DMS53 (cell line): ENCODE measurements at regions not wholly inside any gene's neighbourhood (a gene's known extent, or its start where the extent isn't known, plus 50 kb on each side); places are given as distances from the start of the nearest gene placed in this dataset.

Experiments
- DNase-seq: peaks from one replicate; lab custom pipeline; 2025; lab: John Stamatoyannopoulos, UW

DNA sequence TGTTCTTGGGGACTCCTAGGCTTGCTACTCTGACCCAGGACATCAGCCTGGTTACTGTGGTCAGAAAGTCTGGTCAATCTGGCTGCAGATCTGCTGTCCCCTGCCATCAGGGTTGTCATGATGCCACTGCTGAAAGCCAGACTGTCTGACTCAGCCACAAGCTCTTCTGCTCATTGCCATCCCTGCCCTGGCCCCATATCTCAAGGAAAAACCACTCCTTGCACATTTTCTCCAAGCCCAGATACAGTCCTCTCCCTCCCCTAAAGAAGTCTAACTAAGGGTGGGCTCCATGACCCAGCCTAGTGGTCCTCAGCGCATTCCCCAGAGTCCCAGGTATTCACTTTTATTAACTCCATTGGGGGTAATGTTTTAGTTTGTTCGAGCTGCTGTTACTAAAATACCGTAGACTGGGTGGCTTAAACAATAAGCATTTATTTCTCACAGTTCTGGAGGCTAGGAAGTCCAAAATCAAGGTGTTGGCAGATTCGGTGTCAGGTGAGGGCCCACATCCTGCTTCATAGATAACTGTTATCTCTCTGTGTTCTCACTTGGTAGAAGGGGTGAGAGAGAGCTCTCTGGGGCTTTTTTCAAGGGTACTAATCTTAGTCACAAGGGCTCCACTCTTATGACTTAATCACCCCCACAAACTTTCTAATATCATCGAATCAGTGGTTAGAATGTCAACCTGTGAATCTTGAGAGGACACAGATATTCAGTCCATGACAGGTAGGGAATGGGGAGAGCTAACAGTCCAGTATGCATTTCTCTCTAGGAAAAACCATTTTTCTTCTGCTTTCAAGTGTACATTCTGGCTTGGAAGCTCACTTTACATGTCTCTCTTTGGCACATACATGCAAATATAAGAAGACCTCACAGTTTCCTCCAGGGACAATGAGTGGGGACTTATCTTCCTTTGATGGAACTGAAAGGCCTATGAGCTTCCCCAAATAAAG lies 94.8 kb upstream of the CXCR4 start:
- no peak for DNase-seq

DNA sequence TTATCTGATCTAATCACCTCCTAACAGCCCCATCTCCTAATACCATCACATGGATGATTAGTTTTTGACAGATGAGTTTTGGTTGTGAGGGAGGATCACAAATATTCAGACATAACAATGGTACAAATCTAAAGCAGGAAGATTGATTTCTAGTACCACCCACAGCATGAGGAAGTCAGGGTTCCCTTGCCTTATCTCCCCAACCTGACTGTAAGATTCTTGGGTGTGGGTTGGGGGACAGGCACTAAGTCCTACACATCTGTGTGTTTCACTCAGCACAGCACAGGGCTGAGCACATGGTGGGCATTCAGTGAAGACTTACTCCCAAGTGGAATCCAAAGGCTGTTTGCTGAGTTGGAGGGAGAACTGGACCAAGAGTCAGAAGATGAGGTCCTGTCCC lies 93.8 kb upstream of the CXCR4 start:
- no peak for DNase-seq

DNA sequence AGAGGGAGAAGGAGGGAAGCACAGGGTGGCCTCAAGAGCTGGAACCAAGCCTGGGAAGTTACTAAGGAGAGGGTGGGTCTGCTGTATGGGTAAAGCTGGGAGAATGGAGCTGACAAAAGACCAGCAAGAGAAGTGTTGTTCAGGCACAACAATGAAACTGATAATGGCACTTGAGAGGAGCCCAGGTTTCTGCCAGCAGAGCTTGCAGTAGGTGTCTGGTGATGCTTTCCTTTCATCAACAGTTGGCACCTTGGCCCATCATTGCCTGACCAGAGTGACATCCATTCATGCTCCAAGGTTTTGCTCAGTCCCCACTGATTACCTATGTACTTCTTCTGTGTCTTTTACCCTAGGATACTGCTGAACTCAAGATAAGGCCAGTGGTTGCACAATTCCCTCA lies 92.9 kb upstream of the CXCR4 start:
- DNase-seq, result no peak

DNA sequence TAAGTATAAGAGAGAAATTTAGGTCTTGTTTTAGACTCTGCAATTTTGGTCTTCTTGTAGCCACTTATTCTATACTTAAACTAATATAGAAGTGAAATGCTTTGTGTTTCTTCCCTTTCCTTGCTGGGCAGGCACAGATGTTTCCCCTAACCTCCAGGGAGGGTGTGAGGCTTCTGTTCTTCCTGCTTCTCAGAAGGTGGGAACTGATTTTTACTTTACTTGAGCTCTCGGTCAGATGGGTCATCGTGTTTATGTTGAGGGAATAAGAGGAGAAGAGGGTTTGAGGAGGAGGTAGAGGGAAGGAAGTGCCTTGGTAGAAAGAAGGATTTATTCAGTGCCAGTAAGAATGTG lies 92.5 kb upstream of the CXCR4 start:
- no peak for DNase-seq

DNA sequence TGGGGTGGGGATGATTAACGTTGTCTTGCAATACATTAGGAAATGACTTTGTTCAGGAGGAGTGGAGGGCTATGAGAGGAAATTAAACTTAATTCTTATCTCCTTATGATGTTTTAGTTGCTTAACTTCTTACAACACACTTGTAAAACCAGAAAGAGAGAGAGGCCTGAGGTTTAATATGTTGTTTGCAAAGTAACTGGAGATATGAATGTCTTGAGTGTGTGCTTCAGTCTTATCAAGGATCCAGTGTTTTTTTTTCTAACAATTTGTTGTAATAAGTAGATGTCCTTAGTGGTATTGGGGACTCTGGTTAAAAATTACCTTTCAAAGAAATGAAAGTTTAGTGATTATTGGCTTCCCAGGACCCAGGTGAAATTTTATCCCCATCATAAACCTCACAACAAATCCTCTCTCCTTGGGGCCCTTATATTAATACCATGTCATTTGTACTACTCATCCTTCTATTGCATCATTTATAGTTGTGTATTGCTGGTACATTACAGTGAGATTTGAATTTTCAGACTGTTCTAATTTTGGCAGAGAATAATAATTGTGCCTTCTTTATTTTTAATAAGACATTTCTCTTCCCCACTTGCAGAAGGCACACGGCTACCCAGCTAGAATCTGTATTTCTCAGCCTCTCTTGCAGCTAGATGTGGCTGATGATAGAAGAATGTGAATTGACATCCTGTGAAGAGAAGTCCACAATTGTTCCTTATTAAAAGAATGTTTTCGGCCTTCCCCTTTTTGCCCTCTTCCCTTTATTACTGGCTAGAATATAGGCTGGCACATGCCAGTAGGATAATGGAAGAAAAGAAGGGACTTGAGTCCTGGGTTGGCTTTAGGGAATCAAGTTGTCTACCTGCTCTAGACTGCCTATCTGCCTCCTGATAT lies 91.9 kb upstream of the CXCR4 start:
- DNase-seq, result no peak

DNA sequence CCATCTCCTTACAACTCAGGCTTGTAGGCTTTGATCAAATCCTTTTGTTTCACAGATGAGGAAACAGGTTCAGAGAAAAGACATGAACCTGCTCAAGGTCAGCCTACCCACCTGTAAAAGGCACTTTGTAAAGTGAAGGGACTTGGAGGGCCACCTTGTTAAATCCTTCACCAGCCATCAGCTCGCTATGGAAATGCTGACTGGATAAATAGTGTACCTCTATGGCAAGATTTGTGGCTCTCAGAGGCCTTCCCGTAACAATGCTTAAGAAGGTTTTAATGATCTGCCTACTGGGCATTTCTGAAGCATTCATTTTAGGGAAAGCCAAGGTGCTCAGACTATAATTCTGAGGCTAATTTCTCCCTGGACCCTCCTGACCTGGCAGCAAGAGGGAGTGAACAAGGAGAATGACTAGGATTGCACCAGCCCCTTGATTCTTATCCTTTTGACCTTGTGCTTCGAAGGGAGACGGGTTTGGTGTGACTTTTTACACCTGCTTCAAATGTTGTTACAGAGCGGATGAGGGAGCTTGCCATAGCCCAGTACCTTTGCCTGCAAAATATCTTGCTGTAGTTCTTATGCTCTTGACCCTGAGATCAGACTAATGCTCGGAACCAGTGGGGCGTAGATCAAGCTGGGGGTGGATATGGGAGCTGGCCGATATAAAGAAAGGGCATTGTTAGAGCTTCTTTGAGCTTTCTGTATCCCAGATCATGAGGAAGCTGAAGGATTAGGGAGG lies 90.9 kb upstream of the CXCR4 start:
- DNase-seq, result no peak

DNA sequence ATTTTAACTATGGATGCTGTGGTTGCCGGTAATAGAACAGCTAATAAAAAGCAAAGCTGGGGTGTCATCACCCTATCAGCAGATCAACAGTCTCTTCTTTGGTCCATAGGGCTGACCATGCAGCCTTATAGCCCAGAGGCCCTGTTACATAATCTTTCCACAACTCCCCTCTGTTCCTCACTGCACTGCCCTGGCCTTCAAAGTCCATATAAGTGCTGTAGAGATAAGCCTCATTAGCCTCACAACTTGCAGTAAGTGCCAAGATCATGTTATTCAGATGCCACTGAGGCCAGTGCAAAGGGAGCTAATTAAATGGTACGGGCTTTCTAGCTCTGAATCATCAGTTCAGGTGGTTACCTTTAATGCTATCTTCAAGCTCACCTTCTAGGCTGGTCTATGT lies 89.7 kb upstream of the CXCR4 start:
- DNase-seq, result no peak

DNA sequence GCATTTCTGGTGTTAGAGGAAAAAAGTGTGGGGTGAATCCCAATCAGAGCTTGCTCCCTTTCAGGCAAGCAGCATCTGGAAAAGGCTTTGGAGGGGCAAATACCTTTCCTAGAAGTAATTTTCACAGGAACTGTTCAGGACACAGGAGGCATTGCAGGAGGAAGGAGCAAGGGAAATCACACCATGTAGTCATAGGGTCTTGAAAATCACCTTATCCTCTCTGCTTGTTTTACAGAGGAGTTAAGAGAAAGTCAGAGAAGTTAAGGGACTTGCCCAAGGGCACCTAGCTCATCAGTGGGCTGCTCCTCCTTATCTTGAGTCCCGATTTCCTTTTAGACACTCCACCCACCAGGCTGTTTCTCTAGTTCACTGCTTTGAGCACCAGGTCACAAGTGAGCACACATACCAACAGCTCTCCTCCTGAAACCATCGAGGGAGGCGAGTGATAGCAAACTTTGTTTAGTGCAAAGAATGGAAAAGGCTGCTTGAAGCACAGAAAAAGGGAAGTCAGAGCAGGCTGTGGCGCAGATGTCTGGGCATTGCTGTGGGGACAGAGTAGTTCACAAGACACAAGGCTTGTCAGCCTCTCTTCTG lies 89.2 kb upstream of the CXCR4 start:
- DNase-seq, result no peak

DNA sequence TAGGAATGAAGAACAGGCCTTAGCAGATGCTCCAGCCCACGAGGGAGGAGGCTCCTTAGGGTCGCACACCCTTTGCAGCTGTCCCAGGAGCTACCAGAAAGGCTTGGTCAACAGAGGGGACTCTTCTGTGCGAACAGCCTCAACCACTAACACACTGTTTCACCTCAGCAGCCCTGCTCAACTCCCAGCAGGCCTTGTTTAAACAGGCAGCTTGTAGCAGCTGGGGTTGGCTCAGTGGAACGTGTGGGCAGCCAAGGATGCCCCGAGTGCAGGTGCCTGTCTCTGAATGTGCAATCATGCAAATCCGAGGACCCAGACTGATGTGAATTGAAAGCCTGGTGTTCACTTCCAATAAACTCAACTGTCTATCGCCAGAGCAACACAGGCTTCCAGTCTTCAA lies 88.7 kb upstream of the CXCR4 start:
- peak; percentile 47 for DNase-seq

DNA sequence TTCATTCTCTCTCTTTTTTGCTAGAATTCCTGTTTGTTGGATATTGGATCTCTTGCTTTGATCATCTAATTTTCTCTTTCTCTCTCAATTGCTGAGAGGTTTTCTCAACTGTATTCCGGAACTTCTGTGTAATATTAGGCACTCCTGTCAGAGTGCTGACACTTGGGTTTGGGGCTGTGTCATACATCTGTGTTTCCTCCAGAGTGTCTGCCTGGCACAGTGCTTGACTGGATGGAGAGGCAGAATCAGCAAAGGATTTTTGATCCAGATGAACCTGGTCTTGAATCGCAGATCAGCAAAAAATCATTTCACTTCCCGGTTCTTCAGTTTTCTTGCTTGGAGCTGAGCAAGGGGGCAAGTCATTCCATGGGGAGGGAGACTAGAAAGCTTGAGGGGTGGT lies 87.7 kb upstream of the CXCR4 start:
- no peak for DNase-seq

DNA sequence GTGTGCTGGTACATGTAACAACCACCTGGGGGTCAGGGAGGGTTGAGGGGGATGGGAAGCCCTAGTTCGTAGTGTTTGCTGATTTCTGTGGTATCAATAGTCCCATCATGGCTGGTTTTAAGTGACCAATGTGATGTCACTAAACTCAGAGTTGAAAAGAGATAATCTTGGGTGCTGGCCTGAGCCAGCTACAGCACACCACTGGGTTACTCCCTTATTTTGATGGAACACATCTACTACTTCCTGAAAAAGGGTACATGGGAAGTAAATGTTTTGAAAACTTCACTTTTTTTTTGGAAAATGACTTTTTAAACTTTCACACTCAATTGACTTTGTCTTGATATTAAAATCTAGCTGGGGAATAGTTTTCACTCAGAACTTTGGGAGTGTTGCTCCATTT lies 87.0 kb upstream of the CXCR4 start:
- no peak for DNase-seq

DNA sequence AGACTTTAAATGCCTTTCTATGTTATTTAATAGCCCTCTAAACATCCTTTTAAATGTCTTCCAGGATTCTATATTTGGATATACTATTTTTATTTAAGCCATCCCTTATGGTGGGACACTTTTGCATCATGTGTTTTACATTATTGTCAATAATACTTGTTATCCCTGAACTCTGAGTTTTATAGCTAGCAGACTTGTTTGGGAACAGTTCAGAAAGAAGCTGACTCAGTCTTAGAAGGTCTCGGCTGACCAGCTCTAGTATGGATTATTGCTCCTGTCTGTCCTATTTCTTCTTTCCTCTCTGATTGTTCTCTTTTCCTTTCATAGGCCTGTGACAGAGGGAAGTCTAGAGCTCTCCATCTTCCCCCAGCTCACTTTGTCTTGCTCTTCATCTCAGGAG lies 77.3 kb upstream of the CXCR4 start:
- no peak for DNase-seq

DNA sequence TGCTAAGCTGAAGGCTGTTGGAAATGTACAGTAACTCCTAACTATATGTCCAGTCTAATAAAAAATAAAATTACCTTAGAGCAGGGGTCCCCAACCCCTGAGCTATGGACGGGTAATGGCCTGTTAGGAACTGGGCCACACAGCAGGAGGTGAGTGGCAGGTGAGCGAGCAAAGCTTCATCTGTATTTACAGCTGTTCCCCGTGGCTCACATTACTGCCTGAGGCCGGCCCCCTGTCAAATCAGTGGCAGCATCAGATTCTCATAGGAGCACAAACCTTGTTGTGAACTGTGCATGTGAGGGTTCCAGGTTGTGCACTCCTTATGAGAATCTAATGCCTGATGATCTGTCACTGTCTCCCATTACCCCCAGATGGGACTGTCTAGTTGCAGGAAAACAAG lies 73.1 kb upstream of the CXCR4 start:
- no peak for DNase-seq

DNA sequence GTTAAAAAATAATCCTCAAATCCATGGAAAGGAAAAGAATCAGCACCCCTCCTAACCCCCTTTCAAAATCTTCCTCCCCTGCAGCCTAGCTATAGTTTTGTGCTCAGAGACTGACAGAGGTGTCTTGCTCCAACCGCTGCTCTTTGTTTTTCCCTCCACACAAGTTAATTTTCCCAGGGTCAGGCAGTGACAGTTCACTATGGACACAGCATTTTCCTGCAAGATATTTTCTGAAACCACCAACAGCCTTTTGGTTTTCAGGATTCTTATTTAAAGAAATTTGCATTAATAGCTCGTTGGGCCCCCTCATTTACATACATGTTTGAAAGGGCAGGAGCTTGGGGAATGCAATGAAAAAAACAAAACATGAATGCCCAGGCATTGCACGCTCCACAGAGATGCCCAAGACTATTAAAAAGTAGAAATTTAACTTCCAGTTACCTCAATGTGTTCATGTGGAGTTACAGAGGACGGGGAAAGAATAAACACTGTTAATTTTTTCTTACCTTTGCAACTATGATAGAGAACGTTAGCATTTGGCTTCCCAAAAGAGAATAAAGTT lies 71.4 kb upstream of the CXCR4 start:
- no peak for DNase-seq

DNA sequence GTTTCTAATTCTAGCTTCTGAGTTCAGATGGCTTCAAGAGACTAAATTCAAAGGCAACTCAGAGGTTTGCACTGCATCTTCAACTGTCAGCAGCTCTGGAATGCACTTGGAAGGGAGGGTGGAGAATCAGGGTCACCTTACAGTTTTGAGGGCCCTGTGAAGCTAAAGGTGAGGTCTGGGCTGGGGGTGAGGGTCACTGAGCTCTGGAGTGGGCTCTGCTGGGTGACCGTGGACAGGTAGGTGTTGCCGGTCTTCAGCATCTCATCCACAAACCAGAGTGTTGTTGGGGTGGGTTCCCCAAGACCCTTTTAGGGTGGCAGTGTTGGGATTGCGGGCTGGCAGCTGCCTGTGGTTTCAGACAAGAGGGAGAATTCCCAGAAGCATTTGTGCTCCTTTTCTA lies 70.1 kb upstream of the CXCR4 start:
- no peak for DNase-seq

DNA sequence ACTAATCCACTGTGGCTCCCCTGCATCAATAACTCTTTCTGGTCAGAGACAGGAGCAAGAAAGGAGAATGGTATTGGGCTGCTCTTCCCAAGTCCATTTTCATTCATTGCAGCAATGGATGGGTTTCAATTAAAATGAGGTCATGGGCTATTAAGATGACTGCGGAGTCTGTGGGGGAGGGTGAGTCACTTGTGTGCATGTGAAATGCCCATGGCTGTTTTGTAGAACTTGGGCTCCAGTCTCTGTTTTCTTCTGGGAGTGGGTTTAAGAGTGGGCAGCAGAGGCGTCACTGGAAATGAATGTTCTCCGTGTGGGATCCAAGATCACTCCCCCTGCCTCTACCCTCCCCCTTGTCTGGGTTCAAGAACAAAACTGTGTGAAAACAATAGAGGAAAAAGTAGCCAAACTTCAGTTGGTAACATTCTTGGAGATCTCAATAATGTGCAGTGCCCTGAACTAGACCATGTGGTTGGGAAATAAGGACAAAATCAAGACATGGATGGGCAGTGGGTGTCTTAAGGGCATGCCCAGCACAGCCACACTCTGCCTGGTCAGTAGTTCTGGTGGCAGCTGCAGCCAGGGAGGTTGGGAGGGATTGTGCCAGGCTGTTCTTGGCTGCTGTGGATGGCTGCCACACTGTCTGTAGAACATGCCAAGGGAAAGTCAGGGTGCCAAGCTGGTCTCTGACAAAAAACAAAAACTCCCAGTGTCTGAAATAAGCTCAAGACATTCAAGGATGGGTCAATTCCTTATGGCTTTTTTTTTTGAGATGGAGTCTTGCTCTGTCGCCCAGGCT lies 68.2 kb upstream of the CXCR4 start:
- no peak for DNase-seq

DNA sequence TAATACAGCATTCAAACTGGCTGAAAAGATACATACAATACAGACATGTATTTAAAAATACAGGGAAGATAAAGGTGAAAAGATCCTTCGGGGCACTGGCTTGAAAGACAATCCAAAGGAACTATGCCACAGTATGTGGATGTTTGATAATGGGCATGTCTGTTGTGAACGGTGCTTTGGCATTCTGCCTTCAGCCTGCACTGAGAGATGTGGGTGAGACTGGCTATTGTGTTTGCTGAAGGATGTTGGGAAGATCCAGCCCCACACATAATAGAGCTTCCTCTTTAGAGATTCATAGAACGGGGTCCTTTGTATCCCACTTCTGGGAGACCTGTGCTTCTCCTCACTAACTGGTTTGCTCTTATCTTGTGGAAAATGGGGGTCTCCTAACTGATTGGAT lies 65.1 kb upstream of the CXCR4 start:
- DNase-seq, result no peak

DNA sequence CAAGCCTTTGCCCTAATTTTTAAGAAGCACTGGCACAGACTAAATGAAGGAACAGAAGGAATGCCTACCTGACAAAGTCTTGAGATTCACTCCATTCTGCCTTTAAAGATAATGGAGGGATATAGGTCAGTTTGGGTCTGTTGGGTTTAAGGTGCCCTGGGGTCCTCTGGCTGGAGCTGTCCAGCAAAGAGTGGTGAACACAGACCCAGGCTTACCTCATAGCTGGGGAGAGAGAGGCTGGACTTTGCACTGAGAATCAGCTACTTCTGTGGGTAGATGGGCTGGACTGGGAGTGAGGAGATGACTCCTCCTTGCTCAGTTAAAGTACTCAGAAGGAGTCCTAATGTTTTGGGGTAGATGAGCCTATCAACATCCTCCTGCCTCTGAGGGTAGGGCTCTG lies 64.4 kb upstream of the CXCR4 start:
- DNase-seq, result no peak

DNA sequence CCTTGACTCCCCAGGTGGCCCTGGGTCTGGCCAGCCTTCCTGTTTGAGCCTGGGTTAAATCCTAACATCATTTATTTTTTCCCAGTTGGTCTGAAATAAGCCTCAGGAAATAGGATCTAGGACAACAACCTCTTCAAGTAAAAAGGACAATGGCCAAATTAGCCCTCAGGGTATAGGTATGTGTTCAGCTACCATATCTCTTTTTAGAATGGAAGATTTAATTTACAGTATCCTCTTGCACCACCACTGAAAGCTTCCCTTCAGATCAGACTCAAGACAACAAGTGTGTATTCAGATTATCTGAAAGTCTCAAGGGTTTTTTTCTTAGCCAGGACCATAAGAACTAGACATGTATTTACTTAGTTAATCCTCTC lies 61.6 kb upstream of the CXCR4 start:
- DNase-seq, result no peak

DNA sequence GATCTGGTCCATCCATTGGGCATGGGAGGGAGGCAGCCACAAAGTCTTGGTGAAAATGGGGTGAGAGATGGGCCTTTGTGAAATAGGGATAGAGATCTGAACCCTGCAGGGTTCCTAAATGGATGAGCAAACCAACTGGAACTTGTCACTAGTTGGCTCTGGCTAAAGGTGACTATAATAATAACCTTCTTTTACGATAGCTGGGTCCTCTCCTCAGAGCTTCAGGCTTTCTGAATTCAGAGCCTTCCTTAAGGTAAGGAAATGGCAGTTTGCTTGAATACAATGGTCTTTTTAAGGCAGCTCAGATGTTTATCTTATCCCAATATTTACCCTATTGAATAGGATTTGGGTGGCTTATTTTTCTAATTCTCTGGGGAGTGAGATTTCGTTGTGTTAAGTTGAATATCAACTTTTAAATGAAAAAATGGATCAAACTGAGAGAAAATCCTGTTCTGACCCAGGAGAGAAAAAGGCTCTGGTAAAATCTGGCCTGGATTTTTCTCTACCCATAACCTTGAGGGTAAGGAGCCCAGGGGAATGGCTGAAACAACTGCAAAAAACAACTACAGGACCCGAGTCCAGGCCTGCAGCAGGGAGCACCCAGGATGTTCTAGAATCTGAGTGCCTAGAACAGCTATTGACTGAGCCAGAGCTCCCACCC lies 61.1 kb upstream of the CXCR4 start:
- no peak for DNase-seq

DNA sequence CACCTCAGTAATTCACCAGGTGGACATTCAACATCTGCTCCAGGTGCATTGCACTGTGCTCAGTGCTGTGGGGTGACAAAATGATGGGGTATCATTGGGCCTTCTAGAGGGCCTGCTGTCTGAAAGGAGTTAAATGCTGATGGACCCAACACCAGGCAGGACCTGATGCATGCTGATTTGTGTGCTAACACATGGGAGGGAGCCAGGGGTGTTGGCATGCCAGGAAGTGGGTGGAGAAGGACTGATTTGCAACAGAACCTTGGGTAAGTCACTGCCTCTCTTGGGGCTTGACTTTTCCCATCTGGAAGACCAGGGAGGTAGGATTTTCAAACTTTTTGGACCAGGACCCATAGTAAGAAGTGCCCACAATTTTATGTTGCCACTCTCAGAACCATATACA lies 57.9 kb upstream of the CXCR4 start:
- DNase-seq, result no peak
